CD4-positive, alpha-beta T cell (primary cell): ENCODE measurements at regions not wholly inside any gene's neighbourhood (a gene's known extent, or its start where the extent isn't known, plus 50 kb on each side); places are given as distances from the start of the nearest gene placed in this dataset.

Source experiments
- ATAC-seq: fragments of 200-7000 bp; cut with Tn5 transposase; one replicate; pipeline ENCODE4 v1.10.0; 2022; ENCODE audit warnings: mild to moderate bottlenecking; ENCODE audit not compliant: poor library complexity
- CTCF ChIA-PET: fragments of 350-600 bp; sonication (Branson Sonifier 250); formaldehyde crosslinking; loops from one replicate; lab custom pipeline; 2021; ENCODE audit warnings: antibody characterized with exemption, inconsistent platforms; lab: Charles Lee
- POLR2A ChIA-PET: fragments of 350-600 bp; sonication (Branson Sonifier 250); formaldehyde crosslinking; loops from one replicate; lab custom pipeline; 2021; ENCODE audit warnings: antibody characterized with exemption, inconsistent platforms; lab: Charles Lee
- DNase-seq, 14 experiments: peaks; one replicate each; pipeline ENCODE4 v3.0.0-alpha.2; 2013 to 2020; ENCODE audit warnings: mixed read lengths in 2 of 14
- H3K27ac ChIP-seq, 2 donors: one replicate each; pipeline versions ENCODE4 v1.5.1 to v1.7.0; 2013; ENCODE audit warnings: low read length in 2 of 2, low read depth in 1 of 2, mild to moderate bottlenecking in 1 of 2
- H3K27me3 ChIP-seq, 2 experiments: 1 replicate in 1 of 2; 2 replicates in 1 of 2; pipeline versions ENCODE4 v1.6.1 to v1.7.0; 2013; ENCODE audit warnings: low read length in 2 of 2, control low read depth in 1 of 2, mild to moderate bottlenecking in 1 of 2, moderate library complexity in 1 of 2; ENCODE audit not compliant: insufficient read depth in 2 of 2, control insufficient read depth in 1 of 2
- H3K36me3 ChIP-seq: one replicate; pipeline ENCODE4 v1.6.1; 2013; ENCODE audit warnings: low read length, control low read depth; ENCODE audit not compliant: insufficient read depth
- H3K4me1 ChIP-seq: one replicate; pipeline ENCODE4 v1.6.1; 2013; ENCODE audit warnings: low read length, control low read depth; ENCODE audit not compliant: insufficient read depth
- H3K4me3 ChIP-seq: one replicate; pipeline ENCODE4 v1.5.1; 2013; ENCODE audit warnings: mild to moderate bottlenecking, low read length, moderate library complexity
- H3K9me3 ChIP-seq, 2 experiments: 1 replicate in 1 of 2; 2 replicates in 1 of 2; pipeline versions ENCODE4 v1.6.1 to v1.7.0; 2013; ENCODE audit warnings: low read length in 2 of 2, mild to moderate bottlenecking in 2 of 2, control low read depth in 1 of 2, moderate library complexity in 1 of 2; ENCODE audit not compliant: control insufficient read depth in 1 of 2, insufficient read depth in 1 of 2
- H3K27ac Mint-ChIP-seq: one replicate; pipeline ENCODE4 v1.8.0; 2020; ENCODE audit warnings: mixed read lengths
- H3K27me3 Mint-ChIP-seq: one replicate; pipeline ENCODE4 v1.8.0; 2021; ENCODE audit warnings: mixed read lengths
- H3K36me3 Mint-ChIP-seq: one replicate; pipeline ENCODE4 v1.8.0; 2021; ENCODE audit warnings: low read depth, mixed read lengths
- H3K4me1 Mint-ChIP-seq: one replicate; pipeline ENCODE4 v1.8.0; 2021; ENCODE audit warnings: low read depth, mixed read lengths
- H3K4me3 Mint-ChIP-seq: one replicate; pipeline ENCODE4 v1.8.0; 2020; ENCODE audit warnings: mild to moderate bottlenecking, mixed read lengths
- H3K9me3 Mint-ChIP-seq: one replicate; pipeline ENCODE4 v1.8.0; 2020; ENCODE audit warnings: mixed read lengths
- CTCF ChIP-seq: fragments of 200-600 bp; IDR thresholded peaks from one replicate; pipeline ENCODE4 v1.8.0; 2022; ENCODE audit warnings: antibody characterized with exemption, mild to moderate bottlenecking
- intact Hi-C, 2 experiments: fragments of 100-400 bp; cut with DNase I in 1 of 2; cut with micrococcal nuclease in 1 of 2; formaldehyde crosslinking; loops; one replicate each; pipeline versions ENCODE4 v1.15.1 to v1.9.0; 2023 to 2025; cut with DNase I, micrococcal nuclease

GRCh38 chr1:30291526-30291925 lies 431.9 kb downstream of the MATN1 start:
- intact Hi-C loops, result no loop called here
- TF ChIP-seq CTCF, result no peak
- Mint-ChIP-seq H3K4me1 (no peaks in the 10 kb centered on the region), H3K9me3 (peaks cover 2% of the 10 kb centered on the region), H3K27me3 (peaks cover 46% of the 10 kb centered on the region), H3K36me3 (no peaks in the 10 kb centered on the region), H3K27ac (no peak overlapping the region), H3K4me3 (no peak overlapping the region)
- ATAC-seq, result no peak
- Histone ChIP-seq H3K36me3 (no peaks in the 10 kb centered on the region), H3K9me3 (peaks cover 0 to 3% of the 10 kb centered on the region in 2 experiments), H3K4me3 (no peak overlapping the region), H3K4me1 (no peaks in the 10 kb centered on the region), H3K27ac (no peak overlapping the region), H3K27me3 (peaks cover 1 to 12% of the 10 kb centered on the region in 2 experiments)
- no peak for DNase-seq
- ChIA-PET POLR2A (no interaction called here), CTCF (no interaction called here)

DNA sequence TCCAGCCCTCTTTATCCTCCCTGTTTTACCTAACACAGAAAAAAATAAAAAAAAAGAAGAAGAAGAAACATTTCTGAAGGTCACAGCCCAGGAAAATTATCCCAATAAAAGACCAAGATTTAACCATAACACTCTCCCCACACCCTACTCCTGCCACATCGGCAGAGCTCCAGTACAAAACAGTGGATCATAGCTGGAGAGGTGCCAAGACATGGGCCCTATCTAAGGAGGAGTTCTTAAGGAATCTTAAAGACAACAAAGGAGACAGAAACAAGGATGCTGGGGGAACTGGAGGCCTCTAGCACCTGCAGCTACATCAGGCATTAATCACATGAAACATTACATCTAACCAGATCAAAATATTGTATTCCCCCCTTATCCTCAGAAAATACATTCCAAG lies 432.8 kb downstream of the MATN1 start:
- no peak overlapping the region for H3K27ac ChIP-seq
- ChIA-PET CTCF (no interaction called here), POLR2A (no interaction called here)
- peaks cover 2% of the 10 kb centered on the region for H3K9me3 Mint-ChIP-seq
- no peaks in the 10 kb centered on the region for H3K4me1 Mint-ChIP-seq
- no peaks in the 10 kb centered on the region for H3K36me3 Mint-ChIP-seq
- H3K4me3 ChIP-seq, result no peak overlapping the region
- TF ChIP-seq CTCF, result no peak
- ATAC-seq (no peak), DNase-seq (no peak)
- peaks cover 3 to 12% of the 10 kb centered on the region in 2 experiments for H3K27me3 ChIP-seq
- H3K4me3 Mint-ChIP-seq, result no peak overlapping the region
- H3K27ac Mint-ChIP-seq, result no peak overlapping the region
- intact Hi-C loops, result no loop called here
- peaks cover 0 to 8% of the 10 kb centered on the region in 2 experiments for H3K9me3 ChIP-seq
- peaks cover 42% of the 10 kb centered on the region for H3K27me3 Mint-ChIP-seq
- H3K36me3 ChIP-seq, result no peaks in the 10 kb centered on the region
- H3K4me1 ChIP-seq, result no peaks in the 10 kb centered on the region

DNA sequence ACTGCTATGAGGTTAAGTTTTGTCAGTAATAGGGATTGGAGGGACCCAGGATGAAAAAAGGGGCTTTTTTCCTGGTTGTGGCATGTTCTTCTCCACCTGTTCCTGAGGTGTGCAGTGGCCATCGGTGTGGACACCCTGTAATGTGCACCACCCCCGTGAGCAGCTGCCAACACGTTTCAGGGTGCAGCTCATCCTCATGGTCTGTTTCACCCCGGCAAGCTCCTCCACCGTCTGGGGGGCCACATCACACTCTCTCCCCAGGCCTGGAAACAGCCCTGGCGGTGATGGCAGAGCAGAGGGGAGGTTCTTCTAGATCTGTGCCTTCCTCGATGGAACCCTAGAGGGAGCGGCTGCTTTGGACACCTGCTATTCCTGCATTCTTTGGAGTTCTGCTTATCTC lies 435.4 kb downstream of the MATN1 start:
- Histone ChIP-seq H3K36me3 (no peaks in the 10 kb centered on the region), H3K9me3 (peaks cover 0 to 28% of the 10 kb centered on the region in 2 experiments), H3K27ac (no peak overlapping the region), H3K4me1 (peaks cover 6% of the 10 kb centered on the region), H3K27me3 (peaks cover 3 to 12% of the 10 kb centered on the region in 2 experiments), H3K4me3 (no peak overlapping the region)
- intact Hi-C loops, result no loop called here
- Mint-ChIP-seq H3K36me3 (no peaks in the 10 kb centered on the region), H3K4me3 (no peak overlapping the region), H3K27ac (no peak overlapping the region), H3K27me3 (peaks cover 37% of the 10 kb centered on the region), H3K4me1 (peaks cover 5% of the 10 kb centered on the region), H3K9me3 (no peaks in the 10 kb centered on the region)
- no peak for DNase-seq
- ATAC-seq, result no peak
- ChIA-PET POLR2A (no interaction called here), CTCF (no interaction called here)
- TF ChIP-seq CTCF, result no peak
